ENCODE measurements at regions not wholly inside any gene's neighbourhood (a gene's known extent, or its start where the extent isn't known, plus 50 kb on each side); places are given as distances from the start of the nearest gene placed in this dataset.

DNA sequence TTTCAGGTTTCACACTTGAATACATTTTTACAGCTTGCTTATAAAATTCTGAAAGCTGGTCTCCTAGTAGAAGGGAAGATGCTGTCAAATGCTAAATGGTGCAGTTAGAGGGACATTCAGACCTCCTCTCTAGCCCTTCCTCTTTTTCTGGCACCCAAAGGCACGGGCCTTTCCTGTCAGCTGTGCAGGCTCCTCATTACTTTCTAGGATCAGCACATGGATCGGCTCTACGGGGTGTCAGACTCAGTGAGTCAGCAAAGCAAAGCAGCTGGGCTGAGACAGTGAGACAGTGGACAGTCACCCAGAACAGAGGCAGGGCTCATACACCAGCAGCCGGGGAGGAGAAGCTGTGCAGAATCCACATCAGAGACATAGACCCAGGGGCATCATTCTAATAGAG lies 80.0 kb upstream of the TNC start:
- TF ChIP-seq, protein P1, sequence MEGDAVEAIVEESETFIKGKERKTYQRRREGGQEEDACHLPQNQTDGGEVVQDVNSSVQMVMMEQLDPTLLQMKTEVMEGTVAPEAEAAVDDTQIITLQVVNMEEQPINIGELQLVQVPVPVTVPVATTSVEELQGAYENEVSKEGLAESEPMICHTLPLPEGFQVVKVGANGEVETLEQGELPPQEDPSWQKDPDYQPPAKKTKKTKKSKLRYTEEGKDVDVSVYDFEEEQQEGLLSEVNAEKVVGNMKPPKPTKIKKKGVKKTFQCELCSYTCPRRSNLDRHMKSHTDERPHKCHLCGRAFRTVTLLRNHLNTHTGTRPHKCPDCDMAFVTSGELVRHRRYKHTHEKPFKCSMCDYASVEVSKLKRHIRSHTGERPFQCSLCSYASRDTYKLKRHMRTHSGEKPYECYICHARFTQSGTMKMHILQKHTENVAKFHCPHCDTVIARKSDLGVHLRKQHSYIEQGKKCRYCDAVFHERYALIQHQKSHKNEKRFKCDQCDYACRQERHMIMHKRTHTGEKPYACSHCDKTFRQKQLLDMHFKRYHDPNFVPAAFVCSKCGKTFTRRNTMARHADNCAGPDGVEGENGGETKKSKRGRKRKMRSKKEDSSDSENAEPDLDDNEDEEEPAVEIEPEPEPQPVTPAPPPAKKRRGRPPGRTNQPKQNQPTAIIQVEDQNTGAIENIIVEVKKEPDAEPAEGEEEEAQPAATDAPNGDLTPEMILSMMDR (IDR thresholded peaks at IDR 0.05), result no peak
- TF ChIP-seq POLR2A (IDR thresholded peaks at IDR 0.05), result no peak
- TF ChIP-seq POLR2AphosphoS5 (IDR thresholded peaks at IDR 0.05), result peak; percentile 48 to 57

All from upper lobe of left lung (tissue), 4 donors.